ENCODE measurements at regions not wholly inside any gene's neighbourhood (a gene's known extent, or its start where the extent isn't known, plus 50 kb on each side); places are given as distances from the start of the nearest gene placed in this dataset.

GRCh38 chr10:92766451-92766850, 76.7 kb downstream of the HHEX start:
- TF ChIP-seq CTCF (conservative IDR thresholded peaks at IDR 0.05; ENCODE audit: low read length) (no peak), EZH2phosphoT487 (IDR thresholded peaks at IDR 0.05; ENCODE audit: borderline replicate concordance) (no peak)
